Upper lobe of left lung (tissue), 4 donors: ENCODE measurements at regions not wholly inside any gene's neighbourhood (a gene's known extent, or its start where the extent isn't known, plus 50 kb on each side); places are given as distances from the start of the nearest gene placed in this dataset.

Experiments
- CTCF ChIP-seq, 6 experiments: fragments of 450-650 bp in 4 of 6; fragments of 200-600 bp in 2 of 6; sonication (generic) in 2 of 6; IDR thresholded peaks; one replicate each; pipeline ENCODE4 v1.5.1; 2016 to 2019; ENCODE audit warnings: antibody characterized with exemption in 6 of 6
- EP300 ChIP-seq, 4 donors: sonication (generic); formaldehyde crosslinking; IDR thresholded peaks; one replicate each; pipeline ENCODE4 v1.5.1; 2017; ENCODE audit warnings: antibody characterized with exemption in 4 of 4, control low read depth in 2 of 4

DNA sequence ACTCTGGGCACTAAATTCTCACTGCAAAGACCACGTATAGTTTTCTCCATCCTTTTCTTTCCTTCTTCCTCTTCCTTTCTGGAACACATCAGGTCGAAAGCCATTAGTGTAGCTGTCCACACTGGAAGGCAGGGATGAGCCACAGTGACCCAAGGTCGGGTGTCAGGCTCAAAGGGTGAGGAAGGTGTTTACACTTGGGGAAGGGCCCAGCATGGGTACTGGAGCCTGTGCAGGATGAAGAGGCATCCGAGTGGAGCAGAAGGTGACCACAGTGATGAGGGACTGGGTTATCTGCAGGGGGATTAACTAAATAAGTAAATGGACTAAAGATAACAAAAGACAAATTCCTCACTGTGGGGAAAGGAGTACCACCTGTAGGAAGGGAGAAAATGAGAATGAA is 164.0 kb downstream of the SOX9 start:
- TF ChIP-seq EP300 (IDR thresholded peaks at IDR 0.05), result no peak
- TF ChIP-seq CTCF (IDR thresholded peaks at IDR 0.05), result no peak
